C4-2B (cell line): ENCODE measurements at regions not wholly inside any gene's neighbourhood (a gene's known extent, or its start where the extent isn't known, plus 50 kb on each side); places are given as distances from the start of the nearest gene placed in this dataset.

ENCODE experiments used
- H3K27ac ChIP-seq: fragments of 450-650 bp; 2 replicates; pipeline ENCODE4 v1.5.1; 2017
- ZFX ChIP-seq: fragments of 450-650 bp; IDR thresholded peaks from 2 replicates; pipeline ENCODE4 v1.6.1; 2017
- TF ChIP-seq, protein P1 (sequence below): fragments of 450-650 bp; conservative IDR thresholded peaks from 2 replicates; pipeline ENCODE4 v1.5.1; 2017; ENCODE audit warnings: mild to moderate bottlenecking

DNA sequence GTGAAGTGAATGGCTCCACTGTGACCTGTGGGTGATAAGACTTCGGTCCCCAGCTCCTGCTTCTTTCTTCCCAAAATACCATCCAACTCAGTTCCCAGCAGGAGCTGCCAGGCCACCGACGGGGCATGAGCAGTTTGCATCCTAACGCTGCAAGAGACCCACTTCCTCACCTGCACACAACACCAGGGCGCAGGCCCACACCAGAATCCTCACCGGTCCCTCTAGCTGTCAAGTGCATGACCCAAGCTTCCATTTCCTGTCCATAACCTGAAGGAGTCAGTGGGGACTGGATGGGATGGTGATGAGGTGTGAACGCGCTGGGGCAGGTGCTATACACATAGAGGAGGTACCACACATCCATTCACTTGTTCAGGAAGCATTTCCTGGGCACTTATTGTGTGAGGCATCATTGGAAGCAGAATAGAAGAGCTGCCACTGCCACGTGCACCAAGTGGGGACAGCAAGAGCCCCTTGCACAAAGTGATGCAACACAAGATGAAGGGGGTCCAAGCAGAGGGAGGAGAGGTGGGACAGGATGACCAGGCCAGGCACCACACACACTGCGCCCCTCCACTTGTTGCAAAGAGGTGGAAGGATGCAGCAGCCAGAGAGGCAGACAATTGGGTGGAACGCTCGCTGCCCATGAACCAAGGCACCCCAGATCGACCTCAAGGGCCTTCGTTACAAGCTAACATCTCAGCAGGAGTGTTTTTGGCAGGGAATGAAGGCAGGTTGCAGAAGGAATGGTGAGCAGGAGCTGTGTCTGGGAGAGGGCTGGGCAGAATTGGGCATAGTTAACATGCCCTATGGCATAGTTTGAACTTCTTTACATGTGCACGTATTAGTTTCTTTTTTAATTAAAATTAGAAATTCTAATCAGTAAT, 605.8 kb upstream of the MGMT start:
- no peak for TF ChIP-seq ZFX
- TF ChIP-seq, protein P1, sequence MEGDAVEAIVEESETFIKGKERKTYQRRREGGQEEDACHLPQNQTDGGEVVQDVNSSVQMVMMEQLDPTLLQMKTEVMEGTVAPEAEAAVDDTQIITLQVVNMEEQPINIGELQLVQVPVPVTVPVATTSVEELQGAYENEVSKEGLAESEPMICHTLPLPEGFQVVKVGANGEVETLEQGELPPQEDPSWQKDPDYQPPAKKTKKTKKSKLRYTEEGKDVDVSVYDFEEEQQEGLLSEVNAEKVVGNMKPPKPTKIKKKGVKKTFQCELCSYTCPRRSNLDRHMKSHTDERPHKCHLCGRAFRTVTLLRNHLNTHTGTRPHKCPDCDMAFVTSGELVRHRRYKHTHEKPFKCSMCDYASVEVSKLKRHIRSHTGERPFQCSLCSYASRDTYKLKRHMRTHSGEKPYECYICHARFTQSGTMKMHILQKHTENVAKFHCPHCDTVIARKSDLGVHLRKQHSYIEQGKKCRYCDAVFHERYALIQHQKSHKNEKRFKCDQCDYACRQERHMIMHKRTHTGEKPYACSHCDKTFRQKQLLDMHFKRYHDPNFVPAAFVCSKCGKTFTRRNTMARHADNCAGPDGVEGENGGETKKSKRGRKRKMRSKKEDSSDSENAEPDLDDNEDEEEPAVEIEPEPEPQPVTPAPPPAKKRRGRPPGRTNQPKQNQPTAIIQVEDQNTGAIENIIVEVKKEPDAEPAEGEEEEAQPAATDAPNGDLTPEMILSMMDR: no peak
- no peak overlapping the region for H3K27ac ChIP-seq

DNA sequence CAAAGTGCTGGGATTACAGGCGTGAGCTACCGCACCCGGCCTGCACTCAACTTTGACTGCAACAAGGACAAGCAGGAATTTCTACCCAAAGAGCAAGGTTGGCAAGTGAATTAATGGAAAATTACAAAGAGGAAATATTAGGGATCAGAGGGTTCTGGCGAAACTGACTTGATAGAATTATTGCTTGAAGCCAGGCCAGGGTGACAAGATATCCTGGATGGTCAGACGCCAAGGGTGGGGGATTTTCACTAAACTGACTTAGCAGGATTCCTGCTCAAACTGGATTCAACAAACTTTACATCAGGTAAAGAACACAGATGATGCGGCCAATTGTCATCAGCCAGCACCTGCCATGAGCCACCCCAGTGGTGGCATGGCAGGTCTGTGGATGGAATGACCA, 603.6 kb upstream of the MGMT start:
- TF ChIP-seq ZFX: no peak
- H3K27ac ChIP-seq: peak overlapping the region; percentile 29

DNA sequence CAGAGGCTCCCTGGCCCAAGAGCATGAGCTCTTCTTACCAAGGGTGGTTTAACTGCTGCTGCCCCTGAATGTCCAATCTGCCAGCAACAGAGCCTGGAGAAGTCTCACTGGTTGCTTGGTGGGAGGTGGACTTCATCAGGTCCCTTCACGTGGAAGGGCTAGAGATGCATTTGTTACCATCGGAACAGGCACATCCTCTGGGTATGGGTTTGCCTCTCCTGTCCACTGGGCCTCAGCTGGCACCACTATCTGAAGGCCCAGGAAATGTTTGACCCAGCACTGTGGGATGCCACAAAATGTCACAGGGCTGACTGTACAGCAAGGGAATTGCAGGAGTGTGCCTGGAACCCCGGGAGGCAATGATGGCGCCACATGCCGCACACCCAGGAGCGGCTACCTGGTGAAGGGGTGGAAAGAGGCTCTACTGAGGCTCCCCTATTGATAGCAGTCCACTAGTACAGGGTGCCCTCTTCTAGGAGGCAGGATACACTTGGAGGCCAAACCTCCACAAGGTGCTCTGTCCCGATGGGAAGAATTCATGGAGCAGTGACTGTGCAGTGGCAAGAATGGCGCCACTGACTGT, 603.1 kb upstream of the MGMT start:
- peak overlapping the region; percentile 29 for H3K27ac ChIP-seq
- TF ChIP-seq, protein P1: no peak
- TF ChIP-seq ZFX: no peak

DNA sequence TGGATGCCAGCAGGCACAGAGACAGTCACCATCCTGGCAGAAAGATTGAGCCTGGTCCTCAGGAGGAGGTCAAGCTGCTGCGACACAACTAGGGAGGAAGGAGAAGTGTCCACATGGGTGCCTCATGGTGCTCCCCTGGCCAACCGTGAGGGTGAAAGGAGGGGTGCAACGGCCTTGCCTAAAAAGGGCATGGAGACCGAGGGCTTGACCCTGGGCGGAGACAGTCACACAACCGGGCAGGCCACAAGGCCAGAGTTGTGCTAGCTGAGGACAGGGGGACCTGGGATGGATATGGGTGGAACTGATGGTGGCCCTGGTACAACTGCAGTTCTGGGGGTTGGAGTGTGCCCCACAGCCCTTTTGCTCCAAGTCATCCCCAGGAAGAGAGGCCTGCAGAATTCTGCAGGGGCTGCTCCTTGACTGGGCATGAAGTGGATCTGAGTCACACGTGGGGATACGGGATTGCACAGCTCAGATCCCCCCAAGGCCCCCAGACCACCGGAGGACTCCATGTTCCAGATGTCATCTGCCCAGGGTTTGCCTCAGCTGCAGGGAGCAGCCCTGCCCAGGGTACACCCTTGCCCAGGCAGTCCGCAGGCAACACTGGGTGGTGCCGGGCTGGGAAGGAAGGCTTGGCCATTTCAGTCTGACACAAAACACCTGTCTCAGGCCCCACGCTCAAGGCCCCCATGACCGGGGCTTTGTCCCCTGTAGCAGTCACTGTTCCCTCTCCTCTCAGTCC, 602.3 kb upstream of the MGMT start:
- H3K27ac ChIP-seq: peak overlapping the region; percentile 29; the same call in 1 of the 2 replicates
- TF ChIP-seq, protein P1: no peak
- TF ChIP-seq ZFX: no peak

DNA sequence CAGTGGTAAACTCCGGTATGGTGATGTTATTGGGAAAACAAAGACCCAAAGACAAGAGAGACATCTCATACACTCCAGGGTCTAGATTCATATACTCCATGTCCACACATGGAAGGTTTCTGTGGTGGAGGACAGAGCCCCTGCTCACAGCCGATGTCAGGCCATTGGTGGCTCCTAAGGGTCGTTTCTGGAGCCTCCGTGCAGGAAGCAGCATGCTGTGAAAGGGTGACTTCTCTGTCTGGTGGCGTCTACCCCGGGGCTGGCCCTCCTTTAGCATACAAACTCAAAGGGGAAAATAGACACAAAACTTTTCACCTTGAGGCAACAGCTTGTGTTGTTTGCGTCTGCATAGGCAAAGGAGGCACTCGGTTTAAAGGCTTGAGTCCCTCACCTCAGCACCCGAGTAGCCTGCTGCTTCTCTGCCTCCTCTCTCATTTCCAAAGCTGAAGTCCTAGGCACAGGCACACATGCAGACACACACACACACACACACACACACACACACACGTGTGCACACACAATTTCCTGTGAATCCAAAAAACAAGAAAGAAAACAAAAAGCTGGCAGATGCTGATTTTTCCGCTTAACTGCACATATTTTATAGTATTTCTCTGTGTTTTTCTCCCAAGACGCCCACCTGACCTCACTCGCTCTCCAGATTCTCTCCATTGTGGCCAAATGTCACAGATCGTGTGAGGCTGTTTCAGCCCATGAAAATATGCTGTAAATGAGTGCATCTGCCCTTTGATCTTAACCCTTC, 601.4 kb upstream of the MGMT start:
- H3K27ac ChIP-seq: peak overlapping the region; percentile 2; the same call in 1 of the 2 replicates
- TF ChIP-seq ZFX: no peak
- TF ChIP-seq, protein P1: no peak

DNA sequence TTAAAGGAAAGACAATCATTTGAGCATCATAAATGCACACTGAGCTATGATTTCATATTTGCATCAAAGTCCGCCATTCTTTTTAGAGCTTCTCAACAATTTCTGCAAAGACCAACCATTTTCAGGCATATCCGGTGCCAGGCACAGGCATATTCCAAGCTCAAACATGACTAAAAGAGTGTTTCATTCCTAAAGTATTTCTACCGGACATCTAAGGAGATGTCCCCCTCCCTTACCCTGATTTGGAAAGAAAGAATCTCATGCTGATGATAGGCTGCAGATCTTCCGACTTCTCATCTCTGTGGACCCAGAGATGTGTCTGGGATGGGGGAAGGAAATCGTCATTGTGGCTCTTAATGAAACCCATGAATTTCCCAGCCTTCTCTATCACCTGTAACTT, 600.5 kb upstream of the MGMT start:
- no peak overlapping the region for H3K27ac ChIP-seq
- TF ChIP-seq, protein P1: no peak
- TF ChIP-seq ZFX: no peak

DNA sequence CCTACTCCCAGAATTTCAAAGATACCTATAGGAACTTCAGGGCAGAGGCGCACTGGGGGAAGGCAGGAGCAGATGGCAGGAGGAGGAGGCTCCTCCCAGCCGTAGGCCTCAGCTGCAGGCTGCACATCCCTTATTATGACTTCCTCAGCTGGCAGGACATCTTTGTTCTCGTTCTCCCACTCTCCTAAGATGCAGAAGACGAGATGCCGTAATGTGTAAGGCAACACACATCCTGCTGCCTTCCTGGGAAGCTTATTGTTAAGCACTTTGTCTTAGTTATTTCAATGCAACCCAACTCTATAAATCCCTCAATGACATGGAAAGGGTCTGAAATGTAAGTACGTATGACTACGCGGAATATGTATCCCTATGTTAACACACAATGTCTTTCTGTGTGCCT, 599.8 kb upstream of the MGMT start:
- TF ChIP-seq, protein P1: no peak
- no peak for TF ChIP-seq ZFX
- no peak overlapping the region for H3K27ac ChIP-seq
